Left hindlimb (tissue), 1 donor: ENCODE measurements at regions not wholly inside any gene's neighbourhood (a gene's known extent, or its start where the extent isn't known, plus 50 kb on each side); places are given as distances from the start of the nearest gene placed in this dataset.

ENCODE experiments used
- DNase-seq: peaks from one replicate; pipeline ENCODE4 v3.0.0-alpha.2; 2018

GRCh38 chr10:33808475-33808874 is 474.0 kb upstream of the NRP1 start:
- DNase-seq = no peak

- DNase-seq = no peak
Observed at GRCh38 chr10:33807531-33808359, 473.3 kb upstream of the NRP1 start.

GRCh38 chr10:33805831-33806230 is 471.4 kb upstream of the NRP1 start:
- DNase-seq = no peak

- no peak for DNase-seq
Observed at GRCh38 chr10:33804584-33804983, 470.1 kb upstream of the NRP1 start.

- DNase-seq = no peak
Observed at GRCh38 chr10:33803248-33803647, 468.8 kb upstream of the NRP1 start.

GRCh38 chr10:33802566-33802965 is 468.1 kb upstream of the NRP1 start:
- DNase-seq = no peak

- no peak for DNase-seq
Observed at GRCh38 chr10:33801705-33802104, 467.2 kb upstream of the NRP1 start.

GRCh38 chr10:33800986-33801385 is 466.5 kb upstream of the NRP1 start:
- no peak for DNase-seq

- DNase-seq = no peak
Observed at GRCh38 chr10:33800545-33800944, 466.1 kb upstream of the NRP1 start.

- no peak for DNase-seq
Observed at GRCh38 chr10:33799944-33800323, 465.5 kb upstream of the NRP1 start.

GRCh38 chr10:33799281-33799943 is 464.9 kb upstream of the NRP1 start:
- DNase-seq = no peak

GRCh38 chr10:33798754-33799153 is 464.3 kb upstream of the NRP1 start:
- no peak for DNase-seq

- DNase-seq = no peak
Observed at GRCh38 chr10:33796680-33797079, 462.2 kb upstream of the NRP1 start.

- DNase-seq = no peak
Observed at GRCh38 chr10:33795529-33795928, 461.1 kb upstream of the NRP1 start.

GRCh38 chr10:33794460-33794859 is 460.0 kb upstream of the NRP1 start:
- no peak for DNase-seq

- DNase-seq = no peak
Observed at GRCh38 chr10:33793793-33794192, 459.3 kb upstream of the NRP1 start.

GRCh38 chr10:33791272-33791660 is 456.8 kb upstream of the NRP1 start:
- DNase-seq = no peak

- no peak for DNase-seq
Observed at GRCh38 chr10:33790521-33791271, 456.2 kb upstream of the NRP1 start.

GRCh38 chr10:33783557-33783956 is 449.1 kb upstream of the NRP1 start:
- no peak for DNase-seq

- no peak for DNase-seq
Observed at GRCh38 chr10:33783078-33783477, 448.6 kb upstream of the NRP1 start.

- no peak for DNase-seq
Observed at GRCh38 chr10:33781606-33782395, 447.3 kb upstream of the NRP1 start.

GRCh38 chr10:33780961-33781360 is 446.5 kb upstream of the NRP1 start:
- DNase-seq = no peak

GRCh38 chr10:33777223-33777622 is 442.8 kb upstream of the NRP1 start:
- DNase-seq = no peak
